HL-60 (cell line): ENCODE measurements at regions not wholly inside any gene's neighbourhood (a gene's known extent, or its start where the extent isn't known, plus 50 kb on each side); places are given as distances from the start of the nearest gene placed in this dataset.

Experiments
- DNase-seq, 2 experiments: peaks; one replicate each; pipeline ENCODE4 v3.0.0-alpha.2; 2010 to 2020; ENCODE audit warnings: low read depth in 1 of 2, low spot score in 1 of 2
- H3K27ac ChIP-seq: fragments of 250-450 bp; sonication (Bioruptor Pico); replicated peaks from 2 replicates; pipeline ENCODE4 v1.5.1; 2020; ENCODE audit warnings: mild to moderate bottlenecking, moderate library complexity
- H3K27me3 ChIP-seq: fragments of 250-450 bp; sonication (Bioruptor Pico); 2 replicates; pipeline ENCODE4 v1.5.1; 2021; ENCODE audit warnings: mild to moderate bottlenecking, moderate library complexity; ENCODE audit not compliant: insufficient read depth, poor library complexity, severe bottlenecking
- H3K4me3 ChIP-seq: replicated peaks from 2 replicates; pipeline ENCODE4 v1.5.1; 2011; ENCODE audit warnings: mild to moderate bottlenecking, control low read depth, low read length; ENCODE audit not compliant: insufficient read depth
- CTCF ChIP-seq: IDR thresholded peaks from one replicate; pipeline ENCODE4 v1.5.1; 2011; ENCODE audit warnings: low read length, control low read depth, inconsistent platforms; ENCODE audit not compliant: insufficient read depth
- GABPA ChIP-seq: IDR thresholded peaks from 2 replicates; pipeline ENCODE4 v1.6.1; 2012; ENCODE audit warnings: low read depth
- POLR2AphosphoS5 ChIP-seq: IDR thresholded peaks from 2 replicates; pipeline ENCODE4 v1.6.1; 2012; ENCODE audit warnings: low read depth
- REST ChIP-seq: IDR thresholded peaks from 2 replicates; pipeline ENCODE4 v1.6.1; 2012; ENCODE audit warnings: low read depth; ENCODE audit not compliant: insufficient replicate concordance
- SPI1 ChIP-seq: IDR thresholded peaks from 2 replicates; pipeline ENCODE4 v1.6.1; 2012; ENCODE audit warnings: low read depth, mild to moderate bottlenecking, borderline replicate concordance

GRCh38 chr17:13333661-13334060 is 268.1 kb downstream of the HS3ST3A1 start:
- Histone ChIP-seq H3K4me3 (no peak overlapping the region), H3K27ac (no peak overlapping the region), H3K27me3 (no peaks in the 10 kb centered on the region)
- DNase-seq, result no peak
- no peak for TF ChIP-seq REST
- no peak for TF ChIP-seq GABPA
- TF ChIP-seq POLR2AphosphoS5, result no peak
- no peak for TF ChIP-seq CTCF
- TF ChIP-seq SPI1, result no peak

GRCh38 chr17:13332207-13332606 is 269.5 kb downstream of the HS3ST3A1 start:
- Histone ChIP-seq H3K27me3 (no peaks in the 10 kb centered on the region), H3K4me3 (no peak overlapping the region), H3K27ac (no peak overlapping the region)
- TF ChIP-seq SPI1 (no peak), REST (no peak), POLR2AphosphoS5 (no peak), GABPA (no peak), CTCF (no peak)
- DNase-seq, result no peak

- H3K4me3 ChIP-seq, result no peak overlapping the region
- H3K27ac ChIP-seq, result no peak overlapping the region
- no peaks in the 10 kb centered on the region for H3K27me3 ChIP-seq
- no peak for DNase-seq
- TF ChIP-seq REST (no peak), POLR2AphosphoS5 (no peak), SPI1 (no peak), CTCF (no peak), GABPA (no peak)
Measured at GRCh38 chr17:13329421-13329820, 272.3 kb downstream of the HS3ST3A1 start.
